ENCODE measurements at regions not wholly inside any gene's neighbourhood (a gene's known extent, or its start where the extent isn't known, plus 50 kb on each side); places are given as distances from the start of the nearest gene placed in this dataset.

DNA sequence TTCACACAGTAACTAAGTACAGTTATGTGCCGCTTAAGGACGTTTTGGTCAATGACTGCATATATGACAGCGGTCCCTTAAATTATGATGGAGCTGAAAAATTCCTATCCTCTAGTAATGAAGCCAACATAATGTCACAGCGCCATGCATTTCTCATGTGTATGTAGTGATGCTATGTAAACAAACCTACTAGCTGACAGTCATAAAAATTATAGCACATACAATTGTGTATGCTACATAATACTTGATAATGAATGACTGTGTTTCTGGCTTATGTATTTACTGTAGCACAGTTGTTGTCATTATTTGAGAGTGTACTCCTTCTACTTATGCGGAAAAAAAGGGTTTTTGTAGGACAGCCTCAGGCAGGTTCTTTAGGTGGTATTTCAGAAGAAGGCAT lies 99.7 kb downstream of the DACT1 start:
- Histone ChIP-seq H3K9ac (replicated peaks; ENCODE audit: extremely low read depth, insufficient read depth, low read length) (no peak overlapping the region), H3K36me3 (ENCODE audit: control insufficient read depth in 2 of 2, extremely low read depth in 1 of 2, insufficient read depth in 2 of 2, low read length in 2 of 2) (no peaks in the 10 kb centered on the region), H3K4me1 (ENCODE audit: control insufficient read depth, extremely low read depth, insufficient read depth, low read length) (peaks cover 1% of the 10 kb centered on the region), H3K4me3 (replicated peaks in 1 of 3; ENCODE audit: insufficient read depth in 1 of 3, low read depth in 1 of 3, low read length in 3 of 3) (no peak overlapping the region), H2AFZ (ENCODE audit: low read depth, low read length) (no peak overlapping the region), H3K9me1 (replicated peaks; ENCODE audit: control insufficient read depth, extremely low read depth, insufficient read depth, low read length) (no peaks in the 10 kb centered on the region), H3K9me3 (replicated peaks; ENCODE audit: control insufficient read depth, insufficient read depth, low read length) (no peaks in the 10 kb centered on the region), H4K20me1 (replicated peaks; ENCODE audit: control insufficient read depth, extremely low read depth, insufficient read depth, low read length) (no peaks in the 10 kb centered on the region), H3K79me2 (ENCODE audit: control insufficient read depth, insufficient read depth, low read length) (no peaks in the 10 kb centered on the region), H3K27ac (ENCODE audit: insufficient read depth, low read depth, low read length) (no peak overlapping the region), H3K27me3 (ENCODE audit: control insufficient read depth in 2 of 2, insufficient read depth in 2 of 2, low read length in 2 of 2) (peaks cover 0 to 3% of the 10 kb centered on the region in 2 experiments), H3K4me2 (ENCODE audit: insufficient read depth, low read length) (no peak overlapping the region)
- no peak for DNase-seq (ENCODE audit: low read depth, low spot score)
- TF ChIP-seq POLR2AphosphoS5 (IDR thresholded peaks at IDR 0.05; ENCODE audit: insufficient read depth, low read depth, low read length), result no peak
- no peak for TF ChIP-seq JUN (IDR thresholded peaks at IDR 0.05; ENCODE audit: borderline replicate concordance, insufficient read depth, insufficient read length, low read depth)
- FAIRE-seq, result no peak
- dilution Hi-C loops (cut with MboI; ENCODE audit: extremely low pct_ligation_motif_present, low sequenced_read_pairs) (no loop called here), intact Hi-C loops (cut with micrococcal nuclease) (no loop called here)
- no TSS peak for BruUV-seq (replicated peaks)
- POLR2A ChIA-PET, result no interaction called here
- CTCF ChIA-PET, result interaction anchor here (0.9 to 1.2 kb wide), 2 partner anchors 14 to 17 kb away, joined by 3 to 4 read pairs; no protein-coding TSS in a partner anchor

DNA sequence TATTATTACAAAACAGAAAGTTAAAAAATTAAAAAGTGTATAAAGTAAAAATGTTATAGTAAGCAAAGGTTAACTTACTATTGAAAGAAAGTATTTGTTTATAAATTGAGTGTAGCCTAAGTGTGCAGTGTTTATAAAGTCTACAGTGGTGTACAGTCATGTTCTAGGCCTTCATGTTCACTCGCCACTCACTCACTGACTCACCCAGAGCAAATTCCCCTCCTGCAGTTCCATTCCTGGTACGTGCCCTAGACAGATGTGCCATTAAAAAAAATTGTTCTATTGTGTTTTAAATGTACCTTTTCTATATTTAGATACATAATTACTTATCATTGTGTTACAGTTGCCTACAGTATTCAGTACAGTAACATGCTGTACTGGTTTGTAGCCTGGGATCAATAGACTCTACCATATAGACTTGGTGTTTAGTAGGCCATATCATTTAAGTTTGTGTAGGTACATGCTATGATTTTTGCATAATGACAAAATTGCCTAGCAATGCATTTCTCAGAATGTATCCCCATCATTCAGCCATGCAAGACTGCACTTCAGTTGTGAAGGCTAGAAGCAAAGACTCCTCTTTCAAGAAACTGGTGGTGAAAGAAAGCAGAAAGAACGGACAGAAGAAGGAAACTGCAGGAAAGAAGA lies 100.6 kb downstream of the DACT1 start:
- DNase-seq (ENCODE audit: low read depth, low spot score), result no peak
- TF ChIP-seq JUN (IDR thresholded peaks at IDR 0.05; ENCODE audit: borderline replicate concordance, insufficient read depth, insufficient read length, low read depth) (peak; percentile 21), GATA2 (IDR thresholded peaks at IDR 0.05; ENCODE audit: insufficient read depth, insufficient read length, low read depth, low read length) (no peak)
- peak; percentile 38 for FAIRE-seq
- H3K27me3 ChIP-seq (ENCODE audit: control insufficient read depth in 2 of 2, insufficient read depth in 2 of 2, low read length in 2 of 2), result peaks cover 0 to 3% of the 10 kb centered on the region in 2 experiments
- H2AFZ ChIP-seq (ENCODE audit: low read depth, low read length), result no peak overlapping the region
- H4K20me1 ChIP-seq (replicated peaks; ENCODE audit: control insufficient read depth, extremely low read depth, insufficient read depth, low read length), result no peaks in the 10 kb centered on the region
- peak overlapping the region; percentile 8 for H3K4me2 ChIP-seq (ENCODE audit: insufficient read depth, low read length)
- no peaks in the 10 kb centered on the region for H3K4me1 ChIP-seq (ENCODE audit: control insufficient read depth, extremely low read depth, insufficient read depth, low read length)
- H3K9ac ChIP-seq (replicated peaks; ENCODE audit: extremely low read depth, insufficient read depth, low read length), result no peak overlapping the region
- ChIA-PET POLR2A (no interaction called here), CTCF (interaction anchor here (0.9 to 1.2 kb wide), 2 partner anchors 13 to 18 kb away, joined by 3 to 4 read pairs; no protein-coding TSS in a partner anchor)
- no peak overlapping the region for H3K27ac ChIP-seq (ENCODE audit: insufficient read depth, low read depth, low read length)
- H3K9me1 ChIP-seq (replicated peaks; ENCODE audit: control insufficient read depth, extremely low read depth, insufficient read depth, low read length), result no peaks in the 10 kb centered on the region
- no peaks in the 10 kb centered on the region for H3K9me3 ChIP-seq (replicated peaks; ENCODE audit: control insufficient read depth, insufficient read depth, low read length)
- BruUV-seq (replicated peaks), result no TSS peak
- H3K4me3 ChIP-seq (replicated peaks in 1 of 3; ENCODE audit: insufficient read depth in 1 of 3, low read depth in 1 of 3, low read length in 3 of 3), result no peak overlapping the region
- dilution Hi-C loops (cut with MboI; ENCODE audit: extremely low pct_ligation_motif_present, low sequenced_read_pairs) (no loop called here), intact Hi-C loops (cut with micrococcal nuclease) (no loop called here)
- no peaks in the 10 kb centered on the region for H3K36me3 ChIP-seq (ENCODE audit: control insufficient read depth in 2 of 2, extremely low read depth in 1 of 2, insufficient read depth in 2 of 2, low read length in 2 of 2)
- H3K79me2 ChIP-seq (ENCODE audit: control insufficient read depth, insufficient read depth, low read length), result no peaks in the 10 kb centered on the region
